ENCODE measurements at regions not wholly inside any gene's neighbourhood (a gene's known extent, or its start where the extent isn't known, plus 50 kb on each side); places are given as distances from the start of the nearest gene placed in this dataset.

DNA sequence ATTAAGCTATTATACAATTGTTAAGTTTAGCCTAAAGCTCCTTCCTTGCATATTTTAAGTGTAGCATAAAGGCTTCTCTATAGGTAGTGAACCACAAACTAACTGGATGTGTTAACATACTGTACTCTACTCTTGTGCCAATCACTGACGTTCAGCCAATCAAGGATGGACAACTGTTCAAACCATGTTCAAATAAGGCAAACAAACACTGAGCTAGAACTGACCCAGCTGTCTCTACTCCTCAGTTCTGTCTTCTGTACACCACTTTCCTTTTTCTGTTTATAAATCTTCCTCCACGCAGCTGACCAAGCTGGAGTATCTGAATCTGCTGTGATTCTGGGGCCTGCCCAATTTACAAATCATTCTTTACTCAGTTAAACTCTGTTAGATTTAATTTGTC, 188.7 kb upstream of the MBL2 start:
- POLR2A ChIA-PET = no interaction called here
- Histone ChIP-seq H3K4me1 (ENCODE audit: control extremely low read depth in 1 of 4, control insufficient read depth in 4 of 4, insufficient read depth in 4 of 4, low read length in 3 of 4) (no peaks in the 10 kb centered on the region), H3K9me3 (ENCODE audit: control extremely low read depth in 1 of 5, control insufficient read depth in 4 of 5, insufficient read depth in 2 of 5, low read depth in 1 of 5, low read length in 4 of 5) (no peaks in the 10 kb centered on the region), H3K4me3 (ENCODE audit: control insufficient read depth in 1 of 7, extremely low read depth in 1 of 7, insufficient read depth in 4 of 7, low read depth in 2 of 7, low read length in 6 of 7) (no peak overlapping the region), H3K27ac (ENCODE audit: insufficient read depth in 1 of 2, low read depth in 1 of 2, low read length in 2 of 2, poor library complexity in 1 of 2, severe bottlenecking in 2 of 2) (no peak overlapping the region), H3K36me3 (ENCODE audit: control insufficient read depth in 4 of 4, insufficient read depth in 4 of 4, low read length in 3 of 4) (no peaks in the 10 kb centered on the region), H3K27me3 (replicated peaks in 2 of 5; ENCODE audit: control insufficient read depth in 4 of 5, insufficient read depth in 5 of 5, low read length in 4 of 5) (no peaks in the 10 kb centered on the region)
- WGBS (ENCODE audit: insufficient coverage) = 100% methylated on average over 1 of the region's 2 CpGs
- CTCF ChIA-PET = no interaction called here
- no peak for DNase-seq

DNA sequence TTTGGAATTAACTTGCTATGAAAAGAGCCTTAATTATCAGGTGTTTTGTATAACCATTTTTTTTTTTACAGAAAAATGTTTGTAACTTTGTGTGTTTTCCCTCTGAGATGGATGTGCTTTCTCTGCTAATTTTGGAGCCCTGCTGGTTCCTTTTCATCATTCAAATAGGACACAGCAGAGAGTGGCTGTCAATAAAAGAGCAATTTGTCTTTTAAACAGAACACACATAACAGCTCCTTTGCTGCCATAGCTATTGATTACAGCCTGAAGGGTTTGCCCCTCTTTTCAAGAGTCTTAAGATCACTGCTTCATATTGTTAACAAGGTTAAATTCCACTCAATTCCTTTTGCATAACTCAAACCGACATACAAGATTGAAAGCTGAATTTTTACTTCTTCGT, 187.2 kb upstream of the MBL2 start:
- no peak overlapping the region for H3K4me3 ChIP-seq (ENCODE audit: control insufficient read depth in 1 of 7, extremely low read depth in 1 of 7, insufficient read depth in 4 of 7, low read depth in 2 of 7, low read length in 6 of 7)
- POLR2A ChIA-PET = no interaction called here
- WGBS (ENCODE audit: insufficient coverage) = no CpG with 5 or more reads among the region's 2 CpGs

DNA sequence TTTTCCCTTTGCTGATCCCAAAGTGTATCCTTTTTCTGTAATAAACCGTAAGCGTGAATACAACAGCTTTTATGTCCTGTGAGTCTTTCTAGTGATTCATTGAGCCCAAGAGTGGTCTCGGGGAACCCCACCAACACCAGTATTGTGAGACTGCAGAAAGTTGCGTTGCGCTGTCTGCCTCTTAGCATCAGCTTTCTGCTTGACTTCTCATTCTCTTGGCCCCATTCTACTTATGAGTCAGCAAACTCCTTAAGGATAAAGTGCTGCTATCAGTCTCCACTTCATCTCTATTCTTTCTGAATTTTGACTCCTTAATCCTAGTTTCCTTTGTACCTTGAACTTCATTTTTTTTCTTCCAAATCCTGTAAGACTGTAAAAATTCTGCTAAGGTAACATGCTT, 184.3 kb upstream of the MBL2 start:
- 96% methylated on average over 5 of the region's 5 CpGs for WGBS (ENCODE audit: insufficient coverage)
- H3K4me3 ChIP-seq (ENCODE audit: control insufficient read depth in 1 of 7, extremely low read depth in 1 of 7, insufficient read depth in 4 of 7, low read depth in 2 of 7, low read length in 6 of 7) = no peak overlapping the region
- no peak overlapping the region for H3K27ac ChIP-seq (ENCODE audit: insufficient read depth in 1 of 2, low read depth in 1 of 2, low read length in 2 of 2, poor library complexity in 1 of 2, severe bottlenecking in 2 of 2)
- CTCF ChIA-PET = no interaction called here
- no peak for DNase-seq
- no peaks in the 10 kb centered on the region for H3K36me3 ChIP-seq (ENCODE audit: control insufficient read depth in 4 of 4, insufficient read depth in 4 of 4, low read length in 3 of 4)
- no peaks in the 10 kb centered on the region for H3K4me1 ChIP-seq (ENCODE audit: control extremely low read depth in 1 of 4, control insufficient read depth in 4 of 4, insufficient read depth in 4 of 4, low read length in 3 of 4)
- POLR2A ChIA-PET = no interaction called here
- H3K27me3 ChIP-seq (replicated peaks in 2 of 5; ENCODE audit: control insufficient read depth in 4 of 5, insufficient read depth in 5 of 5, low read length in 4 of 5) = no peaks in the 10 kb centered on the region
- H3K9me3 ChIP-seq (ENCODE audit: control extremely low read depth in 1 of 5, control insufficient read depth in 4 of 5, insufficient read depth in 2 of 5, low read depth in 1 of 5, low read length in 4 of 5) = no peaks in the 10 kb centered on the region

More for the DNA sequence above, 187.2 kb upstream of the MBL2 start:
- Histone ChIP-seq H3K27ac (ENCODE audit: insufficient read depth in 1 of 2, low read depth in 1 of 2, low read length in 2 of 2, poor library complexity in 1 of 2, severe bottlenecking in 2 of 2) (no peak overlapping the region), H3K36me3 (ENCODE audit: control insufficient read depth in 4 of 4, insufficient read depth in 4 of 4, low read length in 3 of 4) (no peaks in the 10 kb centered on the region), H3K9me3 (ENCODE audit: control extremely low read depth in 1 of 5, control insufficient read depth in 4 of 5, insufficient read depth in 2 of 5, low read depth in 1 of 5, low read length in 4 of 5) (no peaks in the 10 kb centered on the region), H3K27me3 (replicated peaks in 2 of 5; ENCODE audit: control insufficient read depth in 4 of 5, insufficient read depth in 5 of 5, low read length in 4 of 5) (no peaks in the 10 kb centered on the region), H3K4me1 (ENCODE audit: control extremely low read depth in 1 of 4, control insufficient read depth in 4 of 4, insufficient read depth in 4 of 4, low read length in 3 of 4) (no peaks in the 10 kb centered on the region)
- no peak for DNase-seq
- CTCF ChIA-PET = no interaction called here

DNA sequence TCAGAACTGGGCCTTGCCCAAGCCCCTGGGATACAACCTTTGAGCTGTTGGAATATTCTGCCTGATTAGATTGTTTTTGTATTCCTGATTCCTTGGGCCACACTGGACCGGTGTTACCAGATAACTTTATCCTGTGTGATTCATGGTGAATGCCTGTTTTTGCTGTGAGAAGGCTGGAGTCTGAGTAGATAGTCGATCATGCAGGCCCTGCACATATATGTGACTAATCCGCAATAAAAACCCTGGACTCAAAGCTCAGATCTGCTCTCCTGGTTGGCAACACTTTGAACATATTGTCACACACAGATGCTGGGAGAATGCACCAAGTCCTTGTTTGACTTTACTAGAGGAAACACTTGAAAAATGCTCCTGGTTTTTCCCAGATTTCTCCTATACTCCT, 183.9 kb upstream of the MBL2 start:
- Histone ChIP-seq H3K4me1 (ENCODE audit: control extremely low read depth in 1 of 4, control insufficient read depth in 4 of 4, insufficient read depth in 4 of 4, low read length in 3 of 4) (no peaks in the 10 kb centered on the region), H3K36me3 (ENCODE audit: control insufficient read depth in 4 of 4, insufficient read depth in 4 of 4, low read length in 3 of 4) (no peaks in the 10 kb centered on the region), H3K27ac (ENCODE audit: insufficient read depth in 1 of 2, low read depth in 1 of 2, low read length in 2 of 2, poor library complexity in 1 of 2, severe bottlenecking in 2 of 2) (no peak overlapping the region), H3K9me3 (ENCODE audit: control extremely low read depth in 1 of 5, control insufficient read depth in 4 of 5, insufficient read depth in 2 of 5, low read depth in 1 of 5, low read length in 4 of 5) (no peaks in the 10 kb centered on the region), H3K27me3 (replicated peaks in 2 of 5; ENCODE audit: control insufficient read depth in 4 of 5, insufficient read depth in 5 of 5, low read length in 4 of 5) (no peaks in the 10 kb centered on the region), H3K4me3 (ENCODE audit: control insufficient read depth in 1 of 7, extremely low read depth in 1 of 7, insufficient read depth in 4 of 7, low read depth in 2 of 7, low read length in 6 of 7) (no peak overlapping the region)
- ChIA-PET POLR2A (no interaction called here), CTCF (no interaction called here)
- no peak for DNase-seq
- WGBS (ENCODE audit: insufficient coverage) = 100% methylated on average over 2 of the region's 3 CpGs

DNA sequence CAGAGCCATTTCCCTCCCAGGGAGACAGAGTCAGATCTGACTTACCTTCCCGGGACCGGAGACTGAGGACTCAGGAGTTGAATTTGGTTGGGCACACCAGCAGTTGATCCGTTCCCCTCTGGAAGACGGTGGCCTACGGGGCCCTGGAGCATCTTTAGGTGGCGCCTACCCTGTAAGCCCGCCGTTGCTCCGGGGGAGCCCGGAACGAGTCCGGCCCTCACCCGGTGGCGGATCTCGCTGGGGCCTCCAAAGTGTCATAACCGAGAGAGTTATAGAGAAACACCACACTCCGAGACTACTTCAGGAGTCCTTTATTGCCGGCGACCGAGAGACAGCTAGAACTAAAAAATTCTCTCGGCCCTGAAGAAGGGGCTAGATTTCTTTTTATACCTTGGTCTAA, 182.8 kb upstream of the MBL2 start:
- WGBS (ENCODE audit: insufficient coverage) = over 99% methylated on average over 15 of the region's 21 CpGs
- CTCF ChIA-PET = no interaction called here
- no peaks in the 10 kb centered on the region for H3K4me1 ChIP-seq (ENCODE audit: control extremely low read depth in 1 of 4, control insufficient read depth in 4 of 4, insufficient read depth in 4 of 4, low read length in 3 of 4)
- no peak overlapping the region for H3K4me3 ChIP-seq (ENCODE audit: control insufficient read depth in 1 of 7, extremely low read depth in 1 of 7, insufficient read depth in 4 of 7, low read depth in 2 of 7, low read length in 6 of 7)
- POLR2A ChIA-PET = no interaction called here
- H3K36me3 ChIP-seq (ENCODE audit: control insufficient read depth in 4 of 4, insufficient read depth in 4 of 4, low read length in 3 of 4) = no peaks in the 10 kb centered on the region
- no peaks in the 10 kb centered on the region for H3K9me3 ChIP-seq (ENCODE audit: control extremely low read depth in 1 of 5, control insufficient read depth in 4 of 5, insufficient read depth in 2 of 5, low read depth in 1 of 5, low read length in 4 of 5)
- DNase-seq = no peak
- H3K27ac ChIP-seq (ENCODE audit: insufficient read depth in 1 of 2, low read depth in 1 of 2, low read length in 2 of 2, poor library complexity in 1 of 2, severe bottlenecking in 2 of 2) = no peak overlapping the region
- H3K27me3 ChIP-seq (replicated peaks in 2 of 5; ENCODE audit: control insufficient read depth in 4 of 5, insufficient read depth in 5 of 5, low read length in 4 of 5) = no peaks in the 10 kb centered on the region

DNA sequence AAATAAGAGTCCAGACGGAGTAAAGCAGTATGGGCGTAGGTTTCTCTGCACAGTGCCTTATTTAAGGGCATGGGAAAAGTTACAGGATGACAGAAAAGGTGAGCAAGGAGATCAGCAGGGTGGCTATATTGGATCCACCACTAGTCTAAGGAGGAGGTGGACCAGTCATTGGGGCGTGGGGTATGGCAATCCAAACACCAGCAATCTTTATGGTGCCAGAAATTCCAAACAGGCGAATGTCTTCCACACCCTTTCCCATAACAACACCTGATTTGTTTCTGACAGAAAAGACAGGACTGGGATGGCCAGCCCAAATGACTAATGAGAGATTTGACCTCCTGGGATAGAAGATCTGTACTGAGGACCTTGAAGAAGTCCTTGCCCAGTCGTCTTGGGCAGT, 181.8 kb upstream of the MBL2 start:
- 97% methylated on average over 3 of the region's 5 CpGs for WGBS (ENCODE audit: insufficient coverage)
- ChIA-PET POLR2A (no interaction called here), CTCF (no interaction called here)
- no peak overlapping the region for H3K4me3 ChIP-seq (ENCODE audit: control insufficient read depth in 1 of 7, extremely low read depth in 1 of 7, insufficient read depth in 4 of 7, low read depth in 2 of 7, low read length in 6 of 7)
- DNase-seq = no peak
- H3K9me3 ChIP-seq (ENCODE audit: control extremely low read depth in 1 of 5, control insufficient read depth in 4 of 5, insufficient read depth in 2 of 5, low read depth in 1 of 5, low read length in 4 of 5) = no peaks in the 10 kb centered on the region
- H3K27me3 ChIP-seq (replicated peaks in 2 of 5; ENCODE audit: control insufficient read depth in 4 of 5, insufficient read depth in 5 of 5, low read length in 4 of 5) = no peaks in the 10 kb centered on the region
- no peaks in the 10 kb centered on the region for H3K36me3 ChIP-seq (ENCODE audit: control insufficient read depth in 4 of 4, insufficient read depth in 4 of 4, low read length in 3 of 4)
- H3K27ac ChIP-seq (ENCODE audit: insufficient read depth in 1 of 2, low read depth in 1 of 2, low read length in 2 of 2, poor library complexity in 1 of 2, severe bottlenecking in 2 of 2) = no peak overlapping the region
- no peaks in the 10 kb centered on the region for H3K4me1 ChIP-seq (ENCODE audit: control extremely low read depth in 1 of 4, control insufficient read depth in 4 of 4, insufficient read depth in 4 of 4, low read length in 3 of 4)

DNA sequence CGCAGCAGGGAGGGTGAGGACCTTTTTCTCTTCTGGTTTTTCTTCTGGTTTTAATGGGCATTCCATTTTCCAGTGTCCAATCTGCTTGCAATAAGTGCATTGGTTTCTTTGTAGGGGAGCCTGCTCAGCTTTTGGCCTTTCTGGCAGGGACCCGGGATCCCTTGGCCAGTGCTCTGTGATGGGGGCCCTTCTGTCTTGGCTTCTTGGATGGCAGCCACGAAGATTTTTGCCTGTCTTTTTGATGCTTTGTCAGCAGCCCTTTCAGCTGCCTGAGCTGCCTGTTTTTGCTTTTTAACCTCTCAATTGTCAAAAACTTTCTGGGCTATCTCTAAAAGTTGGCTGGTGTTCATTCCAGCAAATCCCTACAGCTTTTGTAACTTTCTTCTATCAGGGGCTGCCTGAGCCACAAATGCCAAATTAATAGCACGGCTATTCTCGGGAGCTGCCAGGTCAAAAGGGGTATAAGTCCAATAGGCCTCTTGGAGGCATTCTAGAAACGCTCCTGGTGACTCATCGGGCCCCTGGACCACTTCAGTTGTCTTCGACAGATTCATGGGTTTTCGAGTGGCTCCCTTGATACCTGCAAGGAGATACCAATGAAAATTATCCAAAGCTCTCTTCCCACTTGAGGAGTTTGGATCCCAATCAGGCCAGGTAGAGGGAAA, 179.9 kb upstream of the MBL2 start:
- no peak for DNase-seq
- CTCF ChIA-PET = interaction anchor here (0.8 to 2.0 kb wide), 6 partner anchors 8 to 644 kb away, joined by 3 to 8 read pairs (median 3); no protein-coding TSS in a partner anchor
- no peaks in the 10 kb centered on the region for H3K4me1 ChIP-seq (ENCODE audit: control extremely low read depth in 1 of 4, control insufficient read depth in 4 of 4, insufficient read depth in 4 of 4, low read length in 3 of 4)
- no peak overlapping the region for H3K27ac ChIP-seq (ENCODE audit: insufficient read depth in 1 of 2, low read depth in 1 of 2, low read length in 2 of 2, poor library complexity in 1 of 2, severe bottlenecking in 2 of 2)
- no peaks in the 10 kb centered on the region for H3K27me3 ChIP-seq (replicated peaks in 2 of 5; ENCODE audit: control insufficient read depth in 4 of 5, insufficient read depth in 5 of 5, low read length in 4 of 5)
- H3K4me3 ChIP-seq (ENCODE audit: control insufficient read depth in 1 of 7, extremely low read depth in 1 of 7, insufficient read depth in 4 of 7, low read depth in 2 of 7, low read length in 6 of 7) = no peak overlapping the region
- POLR2A ChIA-PET = no interaction called here
- no peaks in the 10 kb centered on the region for H3K36me3 ChIP-seq (ENCODE audit: control insufficient read depth in 4 of 4, insufficient read depth in 4 of 4, low read length in 3 of 4)
- WGBS (ENCODE audit: insufficient coverage) = 95% methylated on average over 8 of the region's 9 CpGs
- no peaks in the 10 kb centered on the region for H3K9me3 ChIP-seq (ENCODE audit: control extremely low read depth in 1 of 5, control insufficient read depth in 4 of 5, insufficient read depth in 2 of 5, low read depth in 1 of 5, low read length in 4 of 5)

Measured in common myeloid progenitor, CD34-positive (primary cell).